ENCODE measurements at regions not wholly inside any gene's neighbourhood (a gene's known extent, or its start where the extent isn't known, plus 50 kb on each side); places are given as distances from the start of the nearest gene placed in this dataset.

- no peak for TF ChIP-seq CTCF (IDR thresholded peaks at IDR 0.05)
- TF ChIP-seq POLR2A (IDR thresholded peaks at IDR 0.05): no peak
- TF ChIP-seq POLR2AphosphoS5 (IDR thresholded peaks at IDR 0.05): peak; percentile 30 to 47 (median 37)
These were observed 155.0 kb upstream of the SERP2 start for GRCh38 chr13:44218501-44219240.
